GM18517 (cell line): ENCODE measurements at regions not wholly inside any gene's neighbourhood (a gene's known extent, or its start where the extent isn't known, plus 50 kb on each side); places are given as distances from the start of the nearest gene placed in this dataset.

Experiments used
- ATAC-seq: cut with Tn5 transposase; IDR thresholded peaks from one replicate; pipeline ENCODE4 v1.9.1; 2021; ENCODE audit warnings: mild to moderate bottlenecking, moderate library complexity; ENCODE audit not compliant: unreplicated experiment

- ATAC-seq: no peak
Observed at GRCh38 chr3:117726776-117727175, 1017.2 kb downstream of the TUSC7 start.

GRCh38 chr3:117728226-117728625 lies 1018.6 kb downstream of the TUSC7 start:
- ATAC-seq: no peak

- no peak for ATAC-seq
Observed at GRCh38 chr3:117734496-117734895, 1024.9 kb downstream of the TUSC7 start.

GRCh38 chr3:117735481-117736101 lies 1026.0 kb downstream of the TUSC7 start:
- ATAC-seq: no peak

- no peak for ATAC-seq
Observed at GRCh38 chr3:117736846-117737245, 1027.3 kb downstream of the TUSC7 start.

GRCh38 chr3:117743993-117744392 lies 1034.4 kb downstream of the TUSC7 start:
- ATAC-seq: no peak

GRCh38 chr3:117744935-117745334 lies 1035.4 kb downstream of the TUSC7 start:
- ATAC-seq: no peak

GRCh38 chr3:117745516-117745915 lies 1035.9 kb downstream of the TUSC7 start:
- no peak for ATAC-seq

GRCh38 chr3:117746066-117746465 lies 1036.5 kb downstream of the TUSC7 start:
- ATAC-seq: no peak

GRCh38 chr3:117748131-117748530 lies 1038.6 kb downstream of the TUSC7 start:
- ATAC-seq: no peak

- ATAC-seq: no peak
Observed at GRCh38 chr3:117750674-117751269, 1041.2 kb downstream of the TUSC7 start.

- no peak for ATAC-seq
Observed at GRCh38 chr3:117751651-117752050, 1042.1 kb downstream of the TUSC7 start.

GRCh38 chr3:117752984-117753717 lies 1043.6 kb downstream of the TUSC7 start:
- no peak for ATAC-seq

- ATAC-seq: no peak
Observed at GRCh38 chr3:117754058-117754457, 1044.5 kb downstream of the TUSC7 start.

GRCh38 chr3:117754841-117755240 lies 1045.3 kb downstream of the TUSC7 start:
- ATAC-seq: no peak

GRCh38 chr3:117756563-117756962 lies 1047.0 kb downstream of the TUSC7 start:
- ATAC-seq: no peak

GRCh38 chr3:117761703-117762620 lies 1052.4 kb downstream of the TUSC7 start:
- ATAC-seq: no peak

GRCh38 chr3:117762621-117763037 lies 1053.0 kb downstream of the TUSC7 start:
- no peak for ATAC-seq

GRCh38 chr3:117763561-117763960 lies 1054.0 kb downstream of the TUSC7 start:
- ATAC-seq: no peak

GRCh38 chr3:117768581-117768980 lies 1059.0 kb downstream of the TUSC7 start:
- no peak for ATAC-seq

GRCh38 chr3:117774130-117774529 lies 1064.6 kb downstream of the TUSC7 start:
- ATAC-seq: no peak
